ENCODE measurements at regions not wholly inside any gene's neighbourhood (a gene's known extent, or its start where the extent isn't known, plus 50 kb on each side); places are given as distances from the start of the nearest gene placed in this dataset.

- 0 out of 3 replicates have a peak, but pooled peaks cover 3% of the 10 kb centered on the region for H3K4me1 Mint-ChIP-seq
- H3K27ac Mint-ChIP-seq = no peak overlapping the region
- H3K36me3 Mint-ChIP-seq (ENCODE audit: low read depth) = no peaks in the 10 kb centered on the region
- H3K36me3 ChIP-seq (ENCODE audit: insufficient read depth) = no peaks in the 10 kb centered on the region
- H3K4me3 ChIP-seq = no peak overlapping the region
- no peak for TF ChIP-seq ZNF114 (CRISPR knock-in tag; IDR thresholded peaks at IDR 0.05)
- no peaks in the 10 kb centered on the region for H4K20me1 ChIP-seq (replicated peaks; ENCODE audit: insufficient read depth)
- H3F3A ChIP-seq (replicated peaks; ENCODE audit: low read depth) = no peaks in the 10 kb centered on the region
- no peak overlapping the region for H3K4me3 Mint-ChIP-seq
- no peak overlapping the region for H3K4me2 ChIP-seq
- no peak overlapping the region for H3K27ac ChIP-seq (ENCODE audit: low read depth)
- no peaks in the 10 kb centered on the region for H3K9me3 Mint-ChIP-seq
- H3K27me3 Mint-ChIP-seq (ENCODE audit: insufficient read depth, low read depth, poor library complexity) = peaks cover 3% of the 10 kb centered on the region
- no peaks in the 10 kb centered on the region for H3K4me1 ChIP-seq (ENCODE audit: insufficient read depth)
- no peaks in the 10 kb centered on the region for H3K27me3 ChIP-seq (ENCODE audit: insufficient read depth)
- no peaks in the 10 kb centered on the region; the same call in 1 of the 2 replicates for H3K9me2 ChIP-seq (ENCODE audit: insufficient read depth)
- no peaks in the 10 kb centered on the region for H3K79me2 ChIP-seq (replicated peaks; ENCODE audit: insufficient read depth)
- peak overlapping the region; percentile 33; the same call in 1 of the 2 replicates for H2AFZ ChIP-seq
- DNase-seq (ENCODE audit: low spot score) (peak; percentile 11), ATAC-seq (no peak)
Observed at GRCh38 chr2:212905640-212906201, 245.7 kb downstream of the IKZF2 start.

GRCh38 chr2:212904646-212905045 lies 246.8 kb downstream of the IKZF2 start:
- Mint-ChIP-seq H3K27ac (no peak overlapping the region), H3K4me1 (0 out of 3 replicates have a peak, but pooled peaks cover 3% of the 10 kb centered on the region)
- TF ChIP-seq ZNF114 (CRISPR knock-in tag; IDR thresholded peaks at IDR 0.05) = no peak
- TF ChIP-seq CREB1 (CRISPR knock-in tag; IDR thresholded peaks at IDR 0.05; ENCODE audit: low read depth) = no peak
- TF ChIP-seq STAT1 (IDR thresholded peaks at IDR 0.05; ENCODE audit: unreplicated experiment) = no peak
- no peak for TF ChIP-seq ZNF462 (CRISPR knock-in tag; IDR thresholded peaks at IDR 0.05)
- TF ChIP-seq EZH2 (IDR thresholded peaks at IDR 0.05; ENCODE audit: low read depth, unreplicated experiment) = no peak
- TF ChIP-seq JUNB (IDR thresholded peaks at IDR 0.05; ENCODE audit: unreplicated experiment) = no peak
- no peak for TF ChIP-seq POLR2AphosphoS5 (IDR thresholded peaks at IDR 0.05; ENCODE audit: low read depth)
- no peak for TF ChIP-seq ETS1 (IDR thresholded peaks at IDR 0.05)
- no peak for TF ChIP-seq NANOG (IDR thresholded peaks at IDR 0.05; ENCODE audit: borderline replicate concordance)
- no peak for TF ChIP-seq CTCF (conservative IDR thresholded peaks at IDR 0.05; ENCODE audit: low read depth in 2 of 2)
- no peak for TF ChIP-seq EZH2phosphoT487 (IDR thresholded peaks at IDR 0.05; ENCODE audit: unreplicated experiment)

More at GRCh38 chr2:212904646-212905045, 246.8 kb downstream of the IKZF2 start:
- Mint-ChIP-seq H3K4me3 (no peak overlapping the region), H3K9me3 (no peaks in the 10 kb centered on the region), H3K27me3 (ENCODE audit: insufficient read depth, low read depth, poor library complexity) (peaks cover 3% of the 10 kb centered on the region), H3K36me3 (ENCODE audit: low read depth) (no peaks in the 10 kb centered on the region)
- no peak overlapping the region for H2AFZ ChIP-seq
- no peak for ATAC-seq
- H3K9me2 ChIP-seq (ENCODE audit: insufficient read depth) = no peaks in the 10 kb centered on the region; the same call in 1 of the 2 replicates
- H3K4me1 ChIP-seq (ENCODE audit: insufficient read depth) = no peaks in the 10 kb centered on the region
- no peaks in the 10 kb centered on the region for H3K27me3 ChIP-seq (ENCODE audit: insufficient read depth)
- no peaks in the 10 kb centered on the region for H3K79me2 ChIP-seq (replicated peaks; ENCODE audit: insufficient read depth)
- no peaks in the 10 kb centered on the region for H3F3A ChIP-seq (replicated peaks; ENCODE audit: low read depth)
- no peak overlapping the region for H3K27ac ChIP-seq (ENCODE audit: low read depth)
- no peak overlapping the region for H3K4me3 ChIP-seq
- no peak overlapping the region for H3K4me2 ChIP-seq
- no peak for DNase-seq (ENCODE audit: low spot score)
- no peaks in the 10 kb centered on the region for H3K36me3 ChIP-seq (ENCODE audit: insufficient read depth)
- no peaks in the 10 kb centered on the region for H4K20me1 ChIP-seq (replicated peaks; ENCODE audit: insufficient read depth)

All from GM23338 (cell line).